ENCODE measurements at regions not wholly inside any gene's neighbourhood (a gene's known extent, or its start where the extent isn't known, plus 50 kb on each side); places are given as distances from the start of the nearest gene placed in this dataset.
A peak's percentile ranks its signal among the peaks of the same experiment; 100 is the strongest.

GRCh38 chr10:109774121-109774440 lies 149.2 kb downstream of the XPNPEP1 start:
- no peak overlapping the region for H3K4me2 ChIP-seq
- ChIA-PET CTCF (no interaction called here), POLR2A (ENCODE audit: unreplicated experiment) (no interaction called here)
- H3K27me3 ChIP-seq (ENCODE audit: insufficient read depth, low read depth), result no peaks in the 10 kb centered on the region
- no peak overlapping the region for H2AFZ ChIP-seq
- H3K79me2 ChIP-seq (ENCODE audit: low read depth), result no peaks in the 10 kb centered on the region
- no peaks in the 10 kb centered on the region for H3K4me1 ChIP-seq (replicated peaks; ENCODE audit: insufficient read depth)
- no peak for DNase-seq
- H3K36me3 ChIP-seq (ENCODE audit: low read depth), result no peaks in the 10 kb centered on the region
- H4K20me1 ChIP-seq (ENCODE audit: insufficient read depth), result no peaks in the 10 kb centered on the region
- H3K27ac ChIP-seq, result no peak overlapping the region
- BruUV-seq (replicated peaks), result no TSS peak
- H3K9me3 ChIP-seq (ENCODE audit: insufficient read depth, low read depth), result no peaks in the 10 kb centered on the region
- intact Hi-C loops (cut with micrococcal nuclease; ENCODE audit: unreplicated experiment), result no loop called here
- no peak for TF ChIP-seq EZH2 (IDR thresholded peaks at IDR 0.05; ENCODE audit: low read depth)
- TF ChIP-seq, protein P1, sequence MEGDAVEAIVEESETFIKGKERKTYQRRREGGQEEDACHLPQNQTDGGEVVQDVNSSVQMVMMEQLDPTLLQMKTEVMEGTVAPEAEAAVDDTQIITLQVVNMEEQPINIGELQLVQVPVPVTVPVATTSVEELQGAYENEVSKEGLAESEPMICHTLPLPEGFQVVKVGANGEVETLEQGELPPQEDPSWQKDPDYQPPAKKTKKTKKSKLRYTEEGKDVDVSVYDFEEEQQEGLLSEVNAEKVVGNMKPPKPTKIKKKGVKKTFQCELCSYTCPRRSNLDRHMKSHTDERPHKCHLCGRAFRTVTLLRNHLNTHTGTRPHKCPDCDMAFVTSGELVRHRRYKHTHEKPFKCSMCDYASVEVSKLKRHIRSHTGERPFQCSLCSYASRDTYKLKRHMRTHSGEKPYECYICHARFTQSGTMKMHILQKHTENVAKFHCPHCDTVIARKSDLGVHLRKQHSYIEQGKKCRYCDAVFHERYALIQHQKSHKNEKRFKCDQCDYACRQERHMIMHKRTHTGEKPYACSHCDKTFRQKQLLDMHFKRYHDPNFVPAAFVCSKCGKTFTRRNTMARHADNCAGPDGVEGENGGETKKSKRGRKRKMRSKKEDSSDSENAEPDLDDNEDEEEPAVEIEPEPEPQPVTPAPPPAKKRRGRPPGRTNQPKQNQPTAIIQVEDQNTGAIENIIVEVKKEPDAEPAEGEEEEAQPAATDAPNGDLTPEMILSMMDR (conservative IDR thresholded peaks at IDR 0.05), result 0 out of 2 replicates have a peak, but pooled peaks have one; percentile 18
- no peaks in the 10 kb centered on the region for H3K9me2 ChIP-seq (ENCODE audit: insufficient read depth)
- no peaks in the 10 kb centered on the region for H3F3A ChIP-seq (ENCODE audit: insufficient read depth, low read depth)
- no peak overlapping the region for H3K4me3 ChIP-seq

- Histone ChIP-seq H3F3A (ENCODE audit: insufficient read depth, low read depth) (no peaks in the 10 kb centered on the region), H3K9me2 (ENCODE audit: insufficient read depth) (no peaks in the 10 kb centered on the region), H3K4me1 (replicated peaks; ENCODE audit: insufficient read depth) (no peaks in the 10 kb centered on the region), H3K9me3 (ENCODE audit: insufficient read depth, low read depth) (no peaks in the 10 kb centered on the region), H3K27ac (no peak overlapping the region), H3K27me3 (ENCODE audit: insufficient read depth, low read depth) (no peaks in the 10 kb centered on the region), H4K20me1 (ENCODE audit: insufficient read depth) (no peaks in the 10 kb centered on the region), H2AFZ (no peak overlapping the region), H3K36me3 (ENCODE audit: low read depth) (no peaks in the 10 kb centered on the region), H3K4me3 (no peak overlapping the region), H3K79me2 (ENCODE audit: low read depth) (no peaks in the 10 kb centered on the region), H3K4me2 (no peak overlapping the region)
- POLR2A ChIA-PET (ENCODE audit: unreplicated experiment), result no interaction called here
- no TSS peak for BruUV-seq (replicated peaks)
- TF ChIP-seq, protein P1 (conservative IDR thresholded peaks at IDR 0.05), result peak; percentile 62
- TF ChIP-seq EZH2 (IDR thresholded peaks at IDR 0.05; ENCODE audit: low read depth), result no peak
- DNase-seq, result no peak
- intact Hi-C loops (cut with micrococcal nuclease; ENCODE audit: unreplicated experiment), result no loop called here
- CTCF ChIA-PET, result no interaction called here
Measured at GRCh38 chr10:109773288-109774120, 149.8 kb downstream of the XPNPEP1 start.

DNA sequence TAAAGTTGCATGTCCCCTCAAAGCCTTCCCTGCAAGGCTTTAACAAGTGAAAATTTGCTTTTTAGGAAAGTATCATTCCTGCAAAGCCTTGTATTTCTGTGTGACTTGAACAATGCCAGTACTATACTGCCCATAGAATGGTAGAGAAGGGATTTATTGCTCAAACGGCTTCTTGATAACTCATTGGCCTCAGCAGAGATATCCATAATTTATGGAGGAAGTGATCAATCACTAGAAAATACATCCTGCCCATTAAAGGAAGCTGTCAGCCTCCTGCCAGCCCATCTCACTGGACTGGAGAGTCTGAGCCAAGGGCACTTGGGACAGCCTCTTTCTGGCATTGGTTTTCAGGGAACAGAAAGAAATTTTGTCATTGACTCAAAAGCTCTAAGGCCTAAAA lies 152.6 kb downstream of the XPNPEP1 start:
- POLR2A ChIA-PET (ENCODE audit: unreplicated experiment), result no interaction called here
- DNase-seq, result no peak
- Histone ChIP-seq H3K27ac (no peak overlapping the region), H3K27me3 (ENCODE audit: insufficient read depth, low read depth) (no peaks in the 10 kb centered on the region), H3K4me2 (no peak overlapping the region), H3K9me3 (ENCODE audit: insufficient read depth, low read depth) (no peaks in the 10 kb centered on the region), H3K9me2 (ENCODE audit: insufficient read depth) (no peaks in the 10 kb centered on the region), H3K4me3 (no peak overlapping the region), H3K36me3 (ENCODE audit: low read depth) (no peaks in the 10 kb centered on the region), H2AFZ (no peak overlapping the region), H3K4me1 (replicated peaks; ENCODE audit: insufficient read depth) (no peaks in the 10 kb centered on the region), H3F3A (ENCODE audit: insufficient read depth, low read depth) (no peaks in the 10 kb centered on the region), H4K20me1 (ENCODE audit: insufficient read depth) (no peaks in the 10 kb centered on the region), H3K79me2 (ENCODE audit: low read depth) (no peaks in the 10 kb centered on the region)
- CTCF ChIA-PET, result no interaction called here
- TF ChIP-seq EZH2 (IDR thresholded peaks at IDR 0.05; ENCODE audit: low read depth), result no peak
- TF ChIP-seq, protein P1 (conservative IDR thresholded peaks at IDR 0.05), result no peak
- BruUV-seq (replicated peaks), result no TSS peak
- intact Hi-C loops (cut with micrococcal nuclease; ENCODE audit: unreplicated experiment), result no loop called here

Data from PC-9 (cell line).